Choroid plexus epithelial cell (primary cell): ENCODE measurements at regions not wholly inside any gene's neighbourhood (a gene's known extent, or its start where the extent isn't known, plus 50 kb on each side); places are given as distances from the start of the nearest gene placed in this dataset.

Experiments
- DNase-seq: peaks from one replicate; pipeline ENCODE4 v3.0.0-alpha.2; 2010; ENCODE audit warnings: low read depth
- H3K4me3 ChIP-seq: 2 replicates; pipeline ENCODE4 v1.5.1; 2011; ENCODE audit warnings: low read depth, mild to moderate bottlenecking, control low read depth, low read length, moderate library complexity
- CTCF ChIP-seq: conservative IDR thresholded peaks from 2 replicates; pipeline ENCODE4 v1.5.1; 2011; ENCODE audit warnings: low read depth, mild to moderate bottlenecking, control low read depth, inconsistent platforms, low read length, moderate library complexity

GRCh38 chr2:203799908-203800307 is 67.7 kb upstream of the CTLA4 start:
- no peak for DNase-seq
- TF ChIP-seq CTCF: no peak
- no peak overlapping the region for H3K4me3 ChIP-seq

- no peak for TF ChIP-seq CTCF
- DNase-seq: no peak
- no peak overlapping the region for H3K4me3 ChIP-seq
Observed at GRCh38 chr2:203800783-203801182, 66.8 kb upstream of the CTLA4 start.

- DNase-seq: peak; percentile 88
- no peak overlapping the region for H3K4me3 ChIP-seq
- TF ChIP-seq CTCF: no peak
Observed at GRCh38 chr2:203802342-203803052, 65.1 kb upstream of the CTLA4 start.

GRCh38 chr2:203803053-203803429 is 64.5 kb upstream of the CTLA4 start:
- DNase-seq: no peak
- no peak for TF ChIP-seq CTCF
- no peak overlapping the region for H3K4me3 ChIP-seq

- peak; percentile 100 for DNase-seq
- H3K4me3 ChIP-seq: no peak overlapping the region
Observed at GRCh38 chr2:203804070-203804469, 63.5 kb upstream of the CTLA4 start.

GRCh38 chr2:203804764-203805485 is 62.6 kb upstream of the CTLA4 start:
- no peak for TF ChIP-seq CTCF
- DNase-seq: peak; percentile 77
- H3K4me3 ChIP-seq: no peak overlapping the region

More at GRCh38 chr2:203804070-203804469, 63.5 kb upstream of the CTLA4 start:
- no peak for TF ChIP-seq CTCF

- H3K4me3 ChIP-seq: no peak overlapping the region
- no peak for TF ChIP-seq CTCF
- DNase-seq: no peak
Observed at GRCh38 chr2:203805486-203805838, 62.1 kb upstream of the CTLA4 start.
